HL-60 (cell line): ENCODE measurements at regions not wholly inside any gene's neighbourhood (a gene's known extent, or its start where the extent isn't known, plus 50 kb on each side); places are given as distances from the start of the nearest gene placed in this dataset.

Experiments
- DNase-seq, 2 experiments: peaks; one replicate each; pipeline ENCODE4 v3.0.0-alpha.2; 2010 to 2020; ENCODE audit warnings: low read depth in 1 of 2, low spot score in 1 of 2
- H3K27ac ChIP-seq: fragments of 250-450 bp; sonication (Bioruptor Pico); replicated peaks from 2 replicates; pipeline ENCODE4 v1.5.1; 2020; ENCODE audit warnings: mild to moderate bottlenecking, moderate library complexity
- H3K27me3 ChIP-seq: fragments of 250-450 bp; sonication (Bioruptor Pico); 2 replicates; pipeline ENCODE4 v1.5.1; 2021; ENCODE audit warnings: mild to moderate bottlenecking, moderate library complexity; ENCODE audit not compliant: insufficient read depth, poor library complexity, severe bottlenecking
- H3K4me3 ChIP-seq: replicated peaks from 2 replicates; pipeline ENCODE4 v1.5.1; 2011; ENCODE audit warnings: mild to moderate bottlenecking, control low read depth, low read length; ENCODE audit not compliant: insufficient read depth
- CTCF ChIP-seq: IDR thresholded peaks from one replicate; pipeline ENCODE4 v1.5.1; 2011; ENCODE audit warnings: low read length, control low read depth, inconsistent platforms; ENCODE audit not compliant: insufficient read depth
- GABPA ChIP-seq: IDR thresholded peaks from 2 replicates; pipeline ENCODE4 v1.6.1; 2012; ENCODE audit warnings: low read depth
- POLR2AphosphoS5 ChIP-seq: IDR thresholded peaks from 2 replicates; pipeline ENCODE4 v1.6.1; 2012; ENCODE audit warnings: low read depth
- REST ChIP-seq: IDR thresholded peaks from 2 replicates; pipeline ENCODE4 v1.6.1; 2012; ENCODE audit warnings: low read depth; ENCODE audit not compliant: insufficient replicate concordance
- SPI1 ChIP-seq: IDR thresholded peaks from 2 replicates; pipeline ENCODE4 v1.6.1; 2012; ENCODE audit warnings: low read depth, mild to moderate bottlenecking, borderline replicate concordance

GRCh38 chr6:85126485-85127167, 323.3 kb upstream of the NT5E start:
- peaks cover 5% of the 10 kb centered on the region for H3K27me3 ChIP-seq
- peak; percentile 47 for TF ChIP-seq CTCF
- TF ChIP-seq POLR2AphosphoS5: no peak
- no peak overlapping the region for H3K27ac ChIP-seq
- peak in 1 of 2 experiments; percentile 23 for DNase-seq
- no peak overlapping the region for H3K4me3 ChIP-seq

- no peak for DNase-seq
- TF ChIP-seq POLR2AphosphoS5: no peak
- no peak for TF ChIP-seq CTCF
- no peak for TF ChIP-seq GABPA
- no peak for TF ChIP-seq REST
- TF ChIP-seq SPI1: no peak
- H3K27ac ChIP-seq: no peak overlapping the region
- peaks cover 5% of the 10 kb centered on the region for H3K27me3 ChIP-seq
- no peak overlapping the region for H3K4me3 ChIP-seq
Measured at GRCh38 chr6:85125526-85125925, 324.4 kb upstream of the NT5E start.

GRCh38 chr6:85124472-85125354, 325.2 kb upstream of the NT5E start:
- no peak overlapping the region for H3K27ac ChIP-seq
- TF ChIP-seq POLR2AphosphoS5: no peak
- TF ChIP-seq REST: no peak
- TF ChIP-seq SPI1: no peak
- no peak for TF ChIP-seq GABPA
- TF ChIP-seq CTCF: no peak
- no peak overlapping the region for H3K4me3 ChIP-seq
- DNase-seq: no peak
- H3K27me3 ChIP-seq: peaks cover 5% of the 10 kb centered on the region
